IPS-18c (cell line): ENCODE measurements at regions not wholly inside any gene's neighbourhood (a gene's known extent, or its start where the extent isn't known, plus 50 kb on each side); places are given as distances from the start of the nearest gene placed in this dataset.
"Not testable (repeated sequence)": the region's sequence is repeated elsewhere in the genome, so short reads cannot be mapped to it uniquely, and the experiment has no call there.

Experiments
- H3K4me3 ChIP-seq: 2 replicates; pipeline ENCODE4 v1.7.0; 2013; ENCODE audit warnings: low read depth, mild to moderate bottlenecking, low read length, moderate library complexity; ENCODE audit not compliant: insufficient read depth
- H3K9me3 ChIP-seq: one replicate; pipeline ENCODE4 v1.6.1; 2013; ENCODE audit warnings: mild to moderate bottlenecking, low read length, moderate library complexity; ENCODE audit not compliant: control insufficient read depth, insufficient read depth

- no peaks in the 10 kb centered on the region for H3K9me3 ChIP-seq
Measured at GRCh38 chr16:55047903-55048497, 117.3 kb downstream of the IRX5 start.

DNA sequence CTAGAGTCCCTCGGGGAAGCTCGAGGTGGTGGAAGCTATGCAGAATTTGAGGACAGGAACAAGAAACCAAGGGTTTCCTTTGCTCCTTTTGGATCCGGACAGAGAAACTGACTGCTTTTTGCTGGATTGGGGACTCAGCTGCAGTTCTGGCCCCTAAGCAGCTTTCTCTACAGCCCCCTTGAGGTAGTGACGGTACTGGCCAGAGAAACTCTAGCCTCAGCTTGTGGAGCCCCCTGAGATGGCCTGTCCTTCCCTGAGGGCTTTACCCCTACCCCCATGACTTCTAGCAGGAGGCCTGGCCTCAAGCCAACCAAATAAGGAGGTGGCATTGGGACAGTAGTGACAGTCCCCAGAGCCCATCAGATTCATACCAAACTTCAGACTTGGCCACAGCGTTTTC is 118.1 kb downstream of the IRX5 start:
- Histone ChIP-seq H3K4me3 (no peak overlapping the region), H3K9me3 (no peaks in the 10 kb centered on the region)

More at GRCh38 chr16:55047903-55048497, 117.3 kb downstream of the IRX5 start:
- no peak overlapping the region for H3K4me3 ChIP-seq

GRCh38 chr16:55051571-55052347 is 121.1 kb downstream of the IRX5 start:
- H3K4me3 ChIP-seq, result no peak overlapping the region
- H3K9me3 ChIP-seq, result no peaks in the 10 kb centered on the region

DNA sequence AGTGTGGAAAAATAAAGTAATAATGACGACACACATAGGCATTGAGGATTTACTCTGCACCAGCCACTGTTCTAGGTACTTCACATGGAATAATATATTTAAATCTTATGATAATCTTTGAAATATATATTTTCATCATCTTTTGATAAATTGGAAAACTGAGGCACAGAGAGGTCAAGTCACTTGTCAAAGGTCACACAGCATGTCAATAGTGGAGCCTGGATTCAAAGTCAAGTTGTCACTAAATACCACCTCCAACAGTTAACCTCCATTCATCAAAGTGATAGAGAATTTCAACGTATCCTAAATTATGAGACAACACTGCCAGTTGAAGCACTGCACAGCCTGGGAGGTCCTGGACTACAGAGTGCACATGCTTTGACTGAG is 121.7 kb downstream of the IRX5 start:
- Histone ChIP-seq H3K4me3 (no peak overlapping the region), H3K9me3 (no peaks in the 10 kb centered on the region)

- no peak overlapping the region for H3K4me3 ChIP-seq
- H3K9me3 ChIP-seq, result no peaks in the 10 kb centered on the region
Measured at GRCh38 chr16:55052741-55053415, 122.2 kb downstream of the IRX5 start.

GRCh38 chr16:55055262-55055661 is 124.6 kb downstream of the IRX5 start:
- Histone ChIP-seq H3K9me3 (no peaks in the 10 kb centered on the region), H3K4me3 (no peak overlapping the region)

GRCh38 chr16:55056585-55057401 is 126.1 kb downstream of the IRX5 start:
- Histone ChIP-seq H3K4me3 (peak overlapping the region; percentile 43), H3K9me3 (no peaks in the 10 kb centered on the region)

- Histone ChIP-seq H3K4me3 (no peak overlapping the region), H3K9me3 (no peaks in the 10 kb centered on the region)
Measured at GRCh38 chr16:55057866-55058265, 127.2 kb downstream of the IRX5 start.

GRCh38 chr16:55058576-55058975 is 127.9 kb downstream of the IRX5 start:
- Histone ChIP-seq H3K4me3 (no peak overlapping the region), H3K9me3 (no peaks in the 10 kb centered on the region)

- H3K4me3 ChIP-seq, result no peak overlapping the region
- no peaks in the 10 kb centered on the region for H3K9me3 ChIP-seq
Measured at GRCh38 chr16:55059146-55059545, 128.5 kb downstream of the IRX5 start.

- Histone ChIP-seq H3K4me3 (no peak overlapping the region), H3K9me3 (no peaks in the 10 kb centered on the region)
Measured at GRCh38 chr16:55061126-55061525, 130.5 kb downstream of the IRX5 start.

DNA sequence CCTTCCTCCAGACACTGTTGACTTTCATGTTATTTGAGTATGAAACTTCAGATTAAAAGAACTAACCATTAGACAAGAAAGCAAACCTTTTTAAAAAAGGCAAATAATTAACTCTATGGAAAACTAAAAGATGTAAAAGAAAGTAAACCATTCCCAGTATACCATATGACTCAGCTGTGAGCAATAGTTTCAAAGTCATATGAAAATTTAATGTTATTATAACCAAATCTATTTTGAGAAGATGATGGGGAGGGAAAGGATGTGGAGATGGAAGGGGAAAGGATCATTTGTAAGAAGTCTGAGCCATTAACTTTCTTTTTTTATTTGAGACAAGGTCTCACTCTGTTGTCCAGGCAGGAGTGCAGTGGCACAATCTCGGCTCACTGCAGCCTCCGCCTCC is 131.8 kb downstream of the IRX5 start:
- Histone ChIP-seq H3K9me3 (no peaks in the 10 kb centered on the region), H3K4me3 (no peak overlapping the region)

DNA sequence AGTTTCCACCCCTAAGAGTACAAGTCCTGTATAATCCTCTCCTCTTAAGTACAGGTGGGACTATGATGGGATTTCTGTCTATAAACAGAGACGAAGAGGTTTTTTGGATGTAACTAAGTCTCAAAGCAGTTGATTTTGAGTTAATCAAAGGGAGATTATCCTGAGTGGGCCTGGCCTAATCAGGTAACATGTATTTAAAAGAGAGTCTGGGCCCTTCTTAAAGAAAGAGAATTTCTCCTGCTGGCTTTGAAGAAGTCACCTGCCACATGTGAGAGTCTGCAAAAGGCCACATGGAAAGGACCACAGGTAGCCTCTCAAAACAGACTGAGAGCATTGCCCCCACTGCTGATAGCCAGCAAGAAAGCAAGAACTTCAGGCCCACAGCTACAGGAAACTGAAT is 142.3 kb downstream of the IRX5 start:
- Histone ChIP-seq H3K4me3 (no peak overlapping the region), H3K9me3 (no peaks in the 10 kb centered on the region)

DNA sequence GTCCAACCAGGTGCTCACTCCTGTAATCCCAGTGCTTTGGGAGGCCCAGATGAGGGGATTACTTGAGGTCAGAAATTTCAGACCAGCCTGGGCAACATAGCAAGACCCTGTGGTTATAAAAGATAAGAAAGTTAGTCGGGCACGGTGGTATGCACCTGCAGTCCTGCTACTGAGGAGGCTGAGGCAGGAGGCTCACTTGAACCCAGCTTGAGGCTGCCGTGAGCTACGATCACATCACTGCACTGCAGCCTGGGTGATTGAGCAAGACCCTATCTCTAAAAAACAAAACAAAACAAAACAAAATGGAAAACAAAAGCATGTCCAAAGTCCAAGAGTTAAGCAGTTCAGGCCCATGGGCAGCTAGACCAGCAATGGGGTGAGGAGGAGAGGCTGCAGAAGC is 143.2 kb downstream of the IRX5 start:
- no peak overlapping the region for H3K4me3 ChIP-seq
- no peaks in the 10 kb centered on the region for H3K9me3 ChIP-seq

DNA sequence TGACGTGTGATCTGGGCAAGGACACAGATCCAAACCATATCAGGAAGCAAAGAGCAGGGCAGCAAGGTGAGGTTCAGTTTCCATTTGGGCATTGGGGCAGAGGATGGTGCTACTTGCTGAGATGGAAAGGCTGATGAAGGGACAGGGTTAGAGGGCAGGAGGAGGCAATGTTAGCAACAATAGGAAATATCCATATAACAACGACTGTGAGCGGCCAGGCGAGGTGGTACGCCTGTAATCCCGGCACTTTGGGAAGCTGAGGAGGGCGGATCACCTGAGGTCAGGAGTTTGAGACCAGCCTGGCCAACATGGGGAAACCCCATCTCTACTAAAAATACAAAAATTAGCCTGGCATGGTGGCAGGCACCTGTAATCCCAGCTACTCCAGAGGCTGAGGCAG is 144.5 kb downstream of the IRX5 start:
- not testable (repeated sequence) for H3K4me3 ChIP-seq, H3K9me3 ChIP-seq

DNA sequence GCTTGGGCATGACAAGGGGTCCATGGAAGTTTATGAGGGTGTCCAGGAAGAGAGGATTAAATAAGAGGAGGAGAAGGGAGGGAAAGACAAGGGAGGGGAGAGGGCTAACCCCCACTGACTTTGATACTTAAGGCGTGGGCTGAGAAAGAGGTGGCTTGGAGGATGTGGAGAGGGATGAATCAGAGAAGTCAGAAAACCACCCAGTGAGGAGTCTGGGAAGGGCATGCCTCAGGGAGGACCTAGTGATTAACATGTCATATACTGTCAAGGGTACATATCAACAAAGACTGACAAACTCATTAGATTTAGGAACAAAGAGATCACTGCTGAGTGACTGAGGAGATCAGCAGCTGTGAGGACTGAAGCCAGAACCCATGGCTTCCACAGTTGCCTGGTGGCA is 145.4 kb downstream of the IRX5 start:
- no peak overlapping the region for H3K4me3 ChIP-seq
- no peaks in the 10 kb centered on the region for H3K9me3 ChIP-seq

GRCh38 chr16:55077266-55077665 is 146.6 kb downstream of the IRX5 start:
- no peak overlapping the region for H3K4me3 ChIP-seq

More at GRCh38 chr16:55077266-55077665, 146.6 kb downstream of the IRX5 start:
- no peaks in the 10 kb centered on the region for H3K9me3 ChIP-seq
